Tongue (tissue), 1 donor: ENCODE measurements at regions not wholly inside any gene's neighbourhood (a gene's known extent, or its start where the extent isn't known, plus 50 kb on each side); places are given as distances from the start of the nearest gene placed in this dataset.
"Not testable (repeated sequence)": the region's sequence is repeated elsewhere in the genome, so short reads cannot be mapped to it uniquely, and the experiment has no call there.

Source experiments
- DNase-seq: peaks from one replicate; pipeline ENCODE4 v3.0.0-alpha.2; 2015

DNA sequence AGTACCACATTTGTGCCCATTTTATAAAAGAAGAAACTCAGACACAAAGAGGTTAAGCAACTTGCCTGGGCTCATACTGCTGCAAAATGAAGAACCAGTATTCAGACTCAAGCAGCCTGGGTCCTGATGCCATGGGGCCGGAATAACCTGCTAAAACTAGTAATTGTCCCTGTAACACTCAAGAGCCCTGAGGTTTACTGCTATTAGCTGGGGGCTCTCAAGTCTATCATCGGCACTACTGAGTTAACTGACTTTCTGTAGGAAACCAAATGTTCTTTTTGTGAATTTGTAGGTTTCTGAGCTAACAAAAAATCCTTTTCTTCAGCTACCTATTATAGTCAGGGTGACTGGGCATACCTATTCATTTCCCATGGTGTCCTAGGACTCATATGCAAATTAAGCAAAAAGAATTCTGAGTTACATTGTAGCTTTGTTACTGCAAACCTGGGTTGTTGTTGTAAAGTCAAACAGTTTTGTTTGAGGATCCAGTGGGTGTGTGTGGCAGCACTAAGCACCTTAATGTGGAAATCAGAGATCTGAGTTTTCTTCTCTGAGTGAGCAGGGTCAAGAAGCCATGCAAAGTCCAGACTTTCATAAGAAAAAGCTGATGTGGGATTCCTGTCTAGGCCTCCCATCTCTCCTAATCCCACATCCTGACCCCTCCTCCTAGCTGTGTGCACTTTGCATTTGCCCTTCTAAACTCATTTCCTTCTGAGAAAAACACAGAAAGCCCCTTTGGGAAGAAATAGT is 72.4 kb upstream of the TNP1 start:
- DNase-seq: no peak

DNA sequence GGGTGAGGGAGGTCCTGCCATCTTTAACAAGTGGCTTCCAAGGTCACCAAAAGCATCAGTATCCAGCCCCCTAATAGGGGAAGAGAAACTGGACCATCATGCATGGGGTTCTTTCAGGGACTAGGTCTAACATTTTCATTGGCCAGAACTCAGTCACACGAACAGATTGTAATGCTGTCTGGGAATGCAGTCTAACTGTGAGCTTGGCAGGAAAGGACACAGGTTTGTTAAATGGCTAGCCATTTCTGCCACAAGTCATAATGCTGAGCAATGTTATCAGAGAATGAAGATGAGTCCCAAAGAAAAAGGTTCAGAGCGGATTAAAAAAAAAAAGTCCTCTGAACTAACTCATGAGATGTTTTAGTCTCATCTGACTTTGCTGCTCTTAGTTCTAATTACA is 70.9 kb upstream of the TNP1 start:
- DNase-seq: no peak

DNA sequence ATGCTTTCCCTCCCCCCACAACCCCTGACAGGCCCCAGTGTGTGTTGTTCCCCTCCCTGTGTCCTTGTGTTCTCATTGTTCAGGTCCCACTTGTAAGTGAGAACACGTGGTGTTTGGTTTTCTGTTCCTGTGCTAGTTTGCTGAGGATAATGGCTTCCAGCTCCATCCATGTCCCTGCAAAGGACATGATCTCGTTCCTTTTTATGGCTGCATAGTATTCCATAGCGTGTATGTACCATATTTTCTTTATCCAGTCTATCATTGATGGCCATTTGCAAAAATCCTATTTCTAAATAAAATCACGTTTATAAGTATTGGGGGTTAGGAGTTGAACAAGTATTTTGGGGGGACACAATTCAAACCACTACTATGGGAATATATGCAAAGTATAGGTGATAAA is 69.5 kb upstream of the TNP1 start:
- not testable (repeated sequence) for DNase-seq

DNA sequence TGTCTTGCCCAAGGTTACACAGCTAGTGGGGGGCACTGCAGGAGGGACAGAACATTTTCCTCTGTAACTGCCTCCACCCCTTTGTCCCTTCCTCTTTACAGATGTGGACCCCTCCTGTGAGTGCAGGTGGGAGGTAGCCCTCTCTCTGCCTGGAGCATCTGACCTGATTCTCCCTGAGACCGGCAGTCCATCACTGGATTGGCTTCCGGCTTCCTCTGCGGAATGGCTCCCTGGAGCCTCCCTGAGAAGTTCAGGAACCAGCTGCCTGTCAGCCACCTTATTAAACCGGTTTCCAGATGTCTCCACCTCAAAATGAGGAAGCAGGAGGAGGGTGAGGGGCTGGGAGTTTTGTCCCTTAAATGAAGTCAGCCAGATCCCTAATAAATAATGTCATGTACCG is 67.3 kb upstream of the TNP1 start:
- DNase-seq: no peak

DNA sequence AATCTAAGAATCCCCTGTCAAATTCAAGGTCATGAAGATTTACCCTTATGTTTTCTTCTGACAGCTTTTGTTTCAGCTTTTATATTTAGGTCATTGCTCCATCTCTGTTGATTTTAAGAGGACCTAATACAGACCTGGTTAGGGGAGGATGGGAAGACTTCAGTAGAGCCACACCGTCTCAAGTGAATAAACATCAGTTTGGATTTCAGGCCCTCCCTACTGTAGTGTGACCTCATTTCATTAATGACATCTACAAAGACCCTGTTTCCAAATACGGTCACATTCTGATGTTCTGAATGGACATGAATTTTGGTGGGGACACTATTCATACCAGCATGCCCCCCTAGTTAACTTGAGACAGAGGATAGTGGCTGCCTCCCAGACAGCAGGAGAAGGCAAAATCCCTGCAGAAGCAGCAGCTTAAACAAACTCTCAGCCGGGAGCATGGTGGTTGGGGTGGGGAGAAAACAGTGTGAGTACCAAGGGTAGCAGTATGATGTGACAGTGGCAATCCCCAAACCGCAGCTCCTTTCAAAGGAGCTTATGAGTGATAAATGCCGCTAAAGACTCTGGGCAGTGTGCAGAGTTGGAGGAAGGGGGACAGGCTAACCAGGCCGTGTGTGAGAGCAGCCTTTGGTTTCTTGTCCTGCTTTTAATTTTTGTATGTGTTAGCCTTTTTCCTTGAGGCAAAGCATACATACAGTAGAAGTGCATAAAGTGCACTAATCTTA is 65.9 kb upstream of the TNP1 start:
- no peak for DNase-seq

DNA sequence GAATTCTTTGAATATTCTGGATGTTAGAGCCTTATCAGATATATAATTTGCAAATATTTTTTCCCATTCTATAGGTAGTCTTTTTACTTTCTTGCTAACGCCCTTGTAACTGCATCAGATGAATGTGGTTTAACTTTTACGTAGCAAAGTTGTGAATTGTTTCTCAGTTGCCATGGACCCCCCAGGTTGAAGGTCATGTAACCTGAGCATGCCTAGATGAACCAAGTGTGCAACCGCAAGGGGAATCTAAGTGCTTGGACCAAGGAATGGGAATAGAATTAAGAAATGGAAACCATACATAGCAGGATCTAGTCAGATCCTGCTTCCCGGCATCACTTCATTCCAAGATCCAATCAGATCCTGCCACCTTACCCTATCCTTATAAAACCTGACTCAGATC is 65.1 kb upstream of the TNP1 start:
- no peak for DNase-seq

DNA sequence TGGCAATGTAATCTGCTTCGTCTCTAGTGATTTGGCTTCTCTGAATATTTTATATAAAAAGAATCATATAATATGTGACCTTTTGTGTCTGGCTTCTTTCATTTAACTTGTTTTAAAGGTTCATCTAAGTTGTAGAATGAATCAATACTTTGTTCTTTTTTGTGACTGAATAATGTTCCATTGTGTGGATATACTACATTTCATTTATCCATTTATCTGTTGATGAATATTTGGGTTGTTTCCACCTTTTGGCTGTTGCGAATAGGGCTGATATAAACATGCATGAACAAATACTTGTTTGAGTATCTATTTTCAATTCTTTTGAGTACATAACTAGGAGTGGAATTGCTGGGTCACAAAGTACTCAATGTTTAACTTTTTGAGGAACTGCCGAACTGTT is 63.8 kb upstream of the TNP1 start:
- no peak for DNase-seq

DNA sequence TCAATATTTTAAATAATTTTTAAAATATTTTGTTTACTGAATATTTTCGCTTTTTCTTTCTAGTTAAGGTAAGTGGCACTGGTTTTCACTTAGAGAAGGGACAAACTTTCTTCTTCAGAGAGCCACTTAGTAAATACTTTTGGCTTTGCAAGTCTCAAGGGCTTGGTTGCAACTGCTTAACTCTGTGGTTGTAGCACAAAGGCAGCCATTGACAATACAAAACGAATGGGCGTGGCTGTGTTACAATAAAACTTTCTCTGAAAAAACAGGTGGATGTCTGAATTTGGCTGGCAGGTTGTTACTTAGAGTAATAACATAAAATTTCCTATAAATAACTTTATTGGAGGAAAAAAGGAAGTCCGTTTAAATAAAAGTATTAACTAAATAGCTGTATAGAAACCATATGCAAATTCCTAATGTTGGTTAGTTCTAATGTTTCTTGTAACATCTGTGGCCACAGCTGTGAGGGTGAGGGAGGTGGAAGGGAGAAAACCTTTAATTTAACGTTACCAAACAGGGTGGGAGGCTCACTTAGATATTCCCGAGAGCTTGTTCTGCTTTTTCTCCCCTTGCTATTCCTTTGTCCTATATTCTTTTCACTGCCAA is 62.4 kb upstream of the TNP1 start:
- DNase-seq: peak; percentile 70

DNA sequence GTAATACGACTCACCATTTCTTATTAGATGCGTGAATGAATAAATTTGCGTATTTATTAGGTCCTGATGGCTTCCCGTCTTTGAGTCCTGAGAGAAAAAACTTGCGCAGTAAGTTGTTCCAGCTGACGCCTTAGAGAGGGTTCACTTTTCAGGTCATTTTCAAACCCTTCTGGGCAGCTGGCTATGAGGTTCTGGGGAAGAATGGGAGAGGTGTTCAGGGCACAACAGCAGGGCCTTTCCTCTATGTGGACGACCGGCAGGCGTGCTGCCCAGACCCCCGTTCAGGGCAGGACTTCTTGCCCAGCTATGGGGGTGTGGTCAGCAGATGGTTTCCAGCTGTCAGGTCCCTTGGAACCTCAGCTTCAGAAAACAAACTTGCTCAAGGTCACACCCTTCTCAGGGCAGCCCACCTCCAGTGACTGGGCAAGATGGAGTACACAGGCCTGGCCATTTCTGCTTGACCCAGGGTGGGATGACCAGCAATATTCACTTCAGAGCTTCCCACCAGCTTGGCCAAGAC is 61.1 kb upstream of the TNP1 start:
- peak; percentile 58 for DNase-seq

DNA sequence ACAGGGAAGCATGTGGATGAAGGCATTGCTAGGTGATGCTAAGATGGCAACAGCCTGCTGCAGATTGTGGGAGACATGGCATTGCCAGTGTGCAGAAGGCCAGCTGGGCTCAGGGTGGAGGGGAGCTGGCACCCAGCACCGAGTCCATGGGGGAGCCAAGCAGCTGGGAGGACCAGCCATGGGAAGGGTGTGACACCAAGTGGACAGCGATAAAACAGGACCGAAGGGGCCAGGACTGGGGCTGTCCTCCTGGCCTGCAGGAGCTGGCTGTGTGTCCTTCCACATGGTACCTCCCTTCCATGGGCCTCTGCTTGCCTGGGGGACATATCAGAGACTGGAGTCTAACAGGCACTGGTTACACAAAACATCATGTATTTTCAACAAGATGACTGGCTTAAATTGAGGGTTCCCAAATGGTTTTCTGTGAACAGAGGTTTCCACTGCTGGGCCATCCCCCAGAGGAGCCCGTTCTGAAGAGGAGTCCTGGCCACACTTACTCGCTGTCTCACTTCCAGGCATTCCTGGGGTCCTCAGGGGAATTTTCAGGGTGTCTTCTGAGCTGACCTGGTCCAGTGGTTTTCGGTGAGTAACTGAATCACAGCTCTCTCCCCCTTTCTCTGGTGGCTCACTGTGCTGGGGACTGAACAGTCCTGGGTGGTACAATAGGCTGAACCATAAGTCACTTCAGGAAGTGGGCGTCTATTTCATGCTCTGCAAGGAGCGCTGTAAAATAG is 60.4 kb upstream of the TNP1 start:
- DNase-seq: peak; percentile 55

DNA sequence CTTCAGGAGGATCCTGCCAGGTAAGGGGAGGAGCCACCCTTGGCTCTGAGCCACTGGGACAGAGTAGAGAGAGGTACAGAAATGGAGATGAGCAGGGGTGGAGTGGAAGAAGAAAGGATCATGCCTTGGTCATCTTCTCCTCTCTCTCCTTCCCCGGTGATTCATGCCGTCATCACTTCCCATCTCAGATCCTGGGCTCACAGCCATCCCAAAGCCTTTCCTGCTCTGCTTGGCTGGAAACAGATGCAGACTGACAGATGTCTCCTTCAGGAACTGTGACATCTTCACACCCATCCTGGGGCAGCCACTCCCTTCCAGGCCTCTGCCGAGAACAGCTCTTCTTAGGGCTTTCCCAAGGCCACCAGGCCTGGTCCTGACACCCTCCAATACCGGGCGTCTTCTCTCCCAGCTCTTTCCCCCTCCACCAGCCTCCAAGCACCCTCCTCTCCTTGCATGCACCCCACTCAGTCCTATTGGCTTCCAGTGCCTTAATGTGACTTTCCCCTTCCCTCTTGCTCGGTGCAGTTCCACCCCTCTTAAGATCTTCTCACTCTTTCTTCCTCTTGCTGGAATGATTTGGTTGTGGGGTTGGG is 58.3 kb upstream of the TNP1 start:
- DNase-seq: peak; percentile 54

DNA sequence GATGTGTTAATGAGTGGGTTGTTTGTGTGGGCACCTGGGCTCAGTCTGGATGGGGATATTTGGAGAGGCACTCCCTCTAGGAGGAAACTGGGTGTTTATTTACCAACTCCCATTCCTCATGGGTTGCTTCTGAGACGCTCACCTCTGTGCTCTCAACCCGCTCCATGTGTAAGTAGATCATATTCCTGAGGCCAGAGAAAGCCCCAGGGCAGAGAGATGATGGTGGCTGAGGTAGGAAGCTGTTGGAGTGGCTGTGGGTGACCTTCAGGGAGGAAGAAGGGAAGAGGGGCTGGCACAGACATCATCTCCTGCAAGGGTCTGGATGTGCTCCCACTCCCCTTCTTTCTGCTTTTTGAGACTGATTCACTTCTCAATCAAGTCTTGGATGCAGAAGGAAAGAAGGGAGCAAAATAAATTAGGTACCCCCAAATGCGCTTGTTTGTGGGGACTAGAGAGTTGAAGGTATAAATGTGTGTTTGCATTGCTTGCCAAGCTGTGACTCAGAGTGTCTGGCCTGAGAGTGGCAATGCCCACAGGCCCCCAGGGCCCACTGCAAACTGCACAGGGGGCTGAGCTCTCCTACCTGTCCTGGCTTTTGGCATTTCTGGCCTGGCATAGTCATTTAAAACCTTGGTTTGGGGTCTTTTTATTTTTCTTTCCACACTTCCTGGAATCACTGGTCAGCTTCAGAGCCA is 57.2 kb upstream of the TNP1 start:
- no peak for DNase-seq

DNA sequence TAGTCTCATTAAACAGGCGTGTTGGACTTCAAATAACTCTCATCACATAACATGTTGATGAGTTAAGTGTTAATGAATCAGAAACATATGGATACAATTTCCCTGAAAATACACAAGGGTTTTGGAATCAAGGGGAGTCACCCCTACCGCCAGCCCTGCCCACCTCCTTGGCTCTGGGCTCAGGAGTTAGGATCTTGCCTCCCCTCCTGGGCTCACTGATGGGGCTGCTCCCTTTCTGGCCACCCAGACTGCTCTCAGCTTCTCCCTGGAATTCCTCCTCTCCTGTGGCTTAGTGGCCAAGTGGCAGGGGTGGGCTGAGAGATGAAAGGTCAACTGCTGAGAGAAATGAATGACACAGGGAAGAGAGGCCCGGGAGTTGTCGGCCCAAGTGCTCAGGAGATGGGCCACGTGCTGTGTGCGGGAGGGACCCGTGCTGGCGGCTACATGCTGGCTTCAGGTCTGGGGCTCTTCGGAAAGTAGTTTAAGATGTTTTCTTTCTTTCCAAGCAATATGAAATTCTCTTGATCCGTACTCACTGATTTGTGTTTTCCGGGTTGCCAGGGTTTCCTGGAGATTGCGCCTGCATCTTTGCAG is 55.8 kb upstream of the TNP1 start:
- no peak for DNase-seq

DNA sequence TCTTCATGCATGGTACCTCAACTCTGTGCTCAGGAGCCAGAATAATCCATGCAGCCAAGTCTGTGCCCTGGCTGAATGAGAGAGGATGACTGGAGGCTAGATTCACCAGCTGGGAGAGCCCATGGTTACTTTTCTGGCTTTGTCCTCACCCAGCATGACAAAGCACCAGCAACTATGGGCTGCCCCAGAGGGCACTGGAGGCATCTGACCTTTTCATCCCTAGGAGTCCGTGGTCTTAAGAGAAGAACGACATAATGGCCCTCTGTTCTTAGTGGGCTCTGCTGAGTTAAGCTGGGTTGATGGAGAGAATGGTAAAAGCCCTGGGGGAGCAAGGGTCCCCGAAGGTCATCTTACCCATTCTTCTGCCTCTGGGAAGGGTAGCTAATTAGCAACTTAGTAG is 54.6 kb upstream of the TNP1 start:
- no peak for DNase-seq

DNA sequence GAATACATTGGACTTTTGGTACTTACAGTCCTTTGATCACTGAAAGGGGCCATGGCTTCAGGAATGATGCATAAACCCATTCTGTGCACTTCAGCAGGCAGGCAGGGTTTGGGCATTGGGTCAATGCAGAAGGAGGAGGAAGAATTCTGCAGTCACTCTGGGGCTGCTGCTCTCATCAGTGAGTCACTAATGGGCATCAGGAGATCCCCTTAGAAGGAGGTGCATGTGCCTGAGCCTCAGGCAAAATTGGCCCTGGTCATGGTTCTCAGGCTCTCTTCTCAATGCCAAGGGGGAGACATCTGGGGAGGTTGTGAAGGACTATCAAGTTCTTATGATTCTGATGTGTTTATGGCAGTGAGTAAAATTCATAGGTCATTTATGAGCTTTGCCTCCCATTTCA is 52.0 kb upstream of the TNP1 start:
- no peak for DNase-seq

DNA sequence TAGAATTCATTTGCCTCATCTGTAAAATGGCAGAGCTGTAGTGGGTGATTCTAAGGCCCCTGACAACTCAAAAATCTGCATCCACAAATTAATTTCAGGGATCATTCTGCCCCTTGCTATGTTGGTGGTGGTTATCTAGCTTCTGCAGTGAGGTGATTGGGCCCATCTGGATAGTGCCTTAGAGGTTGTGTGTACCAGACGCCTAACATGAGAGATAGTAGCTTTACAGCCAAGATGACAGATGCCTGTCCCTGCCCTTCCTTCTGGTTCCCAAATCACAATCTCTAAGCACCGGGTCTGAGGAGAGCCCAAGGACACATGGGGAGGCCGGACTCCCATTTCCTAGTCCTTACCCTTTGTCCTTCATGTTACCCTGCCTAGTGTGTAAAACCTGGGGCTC is 51.1 kb upstream of the TNP1 start:
- no peak for DNase-seq

DNA sequence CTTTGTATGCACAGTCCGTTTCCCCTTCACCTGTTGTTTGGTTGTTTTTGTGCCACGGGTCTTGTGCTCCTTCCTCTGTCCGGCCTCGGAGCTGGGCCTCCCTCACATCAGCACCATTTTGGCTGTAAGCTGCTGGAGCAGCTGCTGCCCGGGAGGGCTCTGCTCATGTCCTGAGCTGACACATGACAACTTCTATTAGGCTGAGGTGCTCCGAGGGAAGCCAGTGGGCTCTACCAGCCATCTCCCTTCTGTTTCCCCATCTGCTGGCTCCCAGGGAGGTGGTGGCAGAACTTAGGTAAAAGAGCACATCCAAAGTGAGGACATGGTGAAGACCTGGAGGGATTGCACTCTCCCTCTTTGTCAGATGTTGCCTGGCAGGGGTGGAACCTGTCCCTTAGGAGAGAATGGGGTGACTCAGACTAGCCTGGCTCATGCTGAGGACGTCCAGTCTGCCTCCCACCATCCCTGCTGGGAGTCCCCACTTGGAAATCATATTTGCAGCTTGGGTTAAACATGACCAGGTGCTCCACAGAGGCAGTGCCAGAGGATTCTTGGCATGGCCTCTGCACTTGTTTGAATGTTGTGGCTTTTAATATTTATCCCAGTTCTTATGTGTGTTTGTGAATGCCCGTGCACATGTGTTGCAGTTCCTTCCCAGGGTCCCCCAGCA is 49.8 kb upstream of the TNP1 start:
- DNase-seq: peak; percentile 70
